CD4-positive, alpha-beta T cell treated with Interleukin-1 beta for 1 hour (primary cell): ENCODE measurements at regions not wholly inside any gene's neighbourhood (a gene's known extent, or its start where the extent isn't known, plus 50 kb on each side); places are given as distances from the start of the nearest gene placed in this dataset.

Experiments
- DNase-seq, 2 donors: peaks; one replicate each; pipeline ENCODE4 v3.0.0-alpha.2; 2020 to 2022

- DNase-seq, result no peak
Measured at GRCh38 chr13:44229371-44230030, 144.1 kb upstream of the SERP2 start.

DNA sequence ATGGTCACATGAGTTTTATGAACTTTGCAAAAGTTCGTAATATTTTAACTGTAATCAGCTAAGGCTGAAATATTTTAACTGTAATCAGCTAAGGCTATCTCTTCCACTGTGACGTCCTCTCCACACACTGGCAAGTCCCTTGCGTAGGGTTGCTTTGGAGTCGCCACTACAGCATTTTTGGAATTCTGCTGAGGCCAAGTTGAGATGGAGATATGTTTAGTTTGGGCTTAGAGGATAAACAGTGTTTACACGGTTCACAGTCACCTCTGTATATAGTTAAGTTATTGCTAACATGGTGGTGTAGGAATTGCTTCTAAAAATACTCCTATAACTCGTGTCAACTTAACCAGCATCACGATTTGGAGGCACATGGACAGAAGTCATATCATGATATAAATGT lies 143.6 kb upstream of the SERP2 start:
- DNase-seq, result no peak

- DNase-seq, result no peak
Measured at GRCh38 chr13:44230736-44231135, 142.9 kb upstream of the SERP2 start.

DNA sequence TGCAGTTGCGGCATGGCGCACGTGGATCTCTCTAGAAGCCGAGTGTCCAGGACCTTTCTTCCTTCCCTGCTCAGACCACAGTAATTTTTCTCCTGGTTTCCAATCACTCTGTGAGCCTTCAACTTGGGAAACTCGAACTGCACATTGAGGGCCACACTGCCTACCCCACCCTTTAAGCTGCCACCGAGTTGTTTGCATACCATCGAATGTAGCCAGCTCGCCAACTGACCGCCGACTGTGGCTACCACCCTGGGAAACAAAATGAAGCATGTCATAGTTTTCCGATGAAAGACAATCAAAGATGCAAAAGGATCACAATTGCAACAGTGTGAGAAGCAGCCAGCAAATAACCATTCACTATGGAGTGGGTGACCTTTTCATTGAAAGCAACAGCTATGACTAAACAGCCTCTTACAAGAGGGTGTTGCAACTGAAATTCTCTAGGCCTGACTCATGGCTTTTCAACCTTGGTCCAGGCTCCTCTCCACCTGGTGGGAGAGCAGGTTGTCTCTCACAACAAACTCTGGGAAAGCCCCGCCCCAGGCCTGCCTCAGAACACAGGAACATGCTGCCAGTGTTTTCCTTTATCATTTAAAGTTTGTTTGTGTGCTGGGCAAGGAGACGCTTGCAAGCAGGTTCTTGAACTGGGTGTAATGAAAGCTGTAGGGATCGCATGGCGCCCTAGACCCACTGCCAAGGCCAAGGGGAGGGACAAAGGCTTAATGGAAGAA lies 141.7 kb upstream of the SERP2 start:
- DNase-seq, result no peak

GRCh38 chr13:44232774-44233173 lies 140.8 kb upstream of the SERP2 start:
- DNase-seq, result no peak

DNA sequence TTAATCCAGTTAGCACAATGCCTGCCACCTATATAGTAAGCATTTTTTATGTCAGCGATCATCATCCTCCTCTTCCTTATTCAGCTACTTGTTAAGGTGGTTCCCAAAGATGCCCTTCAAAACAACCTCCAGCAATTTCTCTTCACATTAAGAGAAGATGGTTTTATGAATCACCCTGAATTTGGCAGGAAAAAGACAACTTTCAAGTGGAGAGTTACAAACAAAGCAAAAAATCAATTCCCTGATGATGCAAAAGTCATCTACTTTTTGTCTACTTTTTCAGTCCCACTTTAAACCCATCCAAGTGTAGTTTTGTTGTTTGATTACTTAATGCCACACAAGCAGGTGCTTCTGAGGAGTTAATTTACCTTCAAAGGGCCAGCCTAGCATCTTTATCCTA lies 139.1 kb upstream of the SERP2 start:
- DNase-seq, result no peak

- DNase-seq, result no peak
Measured at GRCh38 chr13:44236370-44236769, 137.3 kb upstream of the SERP2 start.

DNA sequence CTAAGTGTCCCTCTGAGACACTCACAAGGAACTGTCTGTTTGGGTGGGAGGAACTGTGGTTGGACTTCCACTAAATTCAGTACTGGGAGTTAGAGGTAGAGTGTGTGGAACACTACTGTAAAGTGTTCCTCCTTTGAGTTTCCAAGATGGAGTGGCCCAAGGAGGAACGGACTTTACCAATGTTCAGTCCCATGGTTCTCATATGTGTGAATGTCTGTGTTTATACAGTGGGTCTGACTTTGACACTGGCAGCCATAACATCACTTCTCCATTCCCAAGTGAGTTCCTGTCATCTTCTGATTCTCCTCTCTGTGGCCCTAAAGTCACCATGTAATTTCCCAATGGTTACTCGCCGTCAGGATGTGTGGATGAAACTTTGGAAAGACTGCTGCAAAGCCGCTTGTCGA lies 136.8 kb upstream of the SERP2 start:
- DNase-seq, result no peak

DNA sequence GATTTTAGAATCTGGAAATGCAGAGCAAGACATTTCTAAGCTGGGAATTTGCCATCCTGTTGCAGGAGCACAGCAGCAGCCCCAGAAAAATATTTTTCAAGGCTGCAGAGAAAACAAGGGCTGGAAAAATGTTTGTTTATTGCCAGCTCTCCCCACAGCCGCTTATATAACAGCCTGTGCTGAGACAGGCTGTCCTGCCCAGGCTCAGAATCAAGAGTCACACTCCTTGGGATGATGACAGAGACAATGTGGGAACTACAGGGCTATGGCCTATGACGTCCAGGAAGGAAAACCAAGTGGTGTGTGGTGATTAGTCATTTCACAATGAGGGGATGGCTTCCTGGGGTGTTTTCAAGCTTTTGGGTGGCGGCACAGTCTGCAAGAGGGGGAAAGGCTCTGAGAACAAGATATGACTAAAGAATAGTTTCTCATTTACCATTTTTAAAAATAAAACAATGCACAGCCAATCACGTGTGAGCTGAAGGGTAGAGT lies 136.3 kb upstream of the SERP2 start:
- DNase-seq, result peak in 1 of 2 donors; percentile 67

- DNase-seq, result no peak
Measured at GRCh38 chr13:44237881-44238421, 135.7 kb upstream of the SERP2 start.

GRCh38 chr13:44240611-44241145 lies 132.9 kb upstream of the SERP2 start:
- DNase-seq, result no peak

GRCh38 chr13:44241638-44242037 lies 132.0 kb upstream of the SERP2 start:
- DNase-seq, result no peak

- no peak for DNase-seq
Measured at GRCh38 chr13:44242766-44243165, 130.9 kb upstream of the SERP2 start.

GRCh38 chr13:44243198-44243857 lies 130.3 kb upstream of the SERP2 start:
- DNase-seq, result peak; percentile 10 to 57

DNA sequence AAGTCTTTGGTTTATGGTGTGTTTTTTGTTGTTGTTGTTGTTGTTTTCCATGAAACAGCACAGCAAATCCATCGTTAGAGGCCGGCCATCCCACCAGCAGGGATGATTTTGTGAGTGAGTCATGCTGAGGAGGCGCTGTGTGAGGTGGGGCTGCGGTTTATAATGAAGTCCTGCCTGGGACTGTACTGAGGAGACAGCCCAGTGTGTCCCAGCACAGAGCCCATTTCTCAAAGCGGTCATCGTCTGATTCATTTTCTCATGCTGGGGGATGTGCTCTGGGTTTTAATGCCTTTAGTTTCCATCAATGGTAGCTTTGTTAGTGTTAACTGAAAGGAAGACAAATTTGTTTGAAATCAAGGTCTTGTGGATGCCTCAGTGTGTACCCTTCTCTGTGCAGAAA lies 129.3 kb upstream of the SERP2 start:
- DNase-seq, result no peak

GRCh38 chr13:44249431-44249836 lies 124.2 kb upstream of the SERP2 start:
- no peak for DNase-seq

DNA sequence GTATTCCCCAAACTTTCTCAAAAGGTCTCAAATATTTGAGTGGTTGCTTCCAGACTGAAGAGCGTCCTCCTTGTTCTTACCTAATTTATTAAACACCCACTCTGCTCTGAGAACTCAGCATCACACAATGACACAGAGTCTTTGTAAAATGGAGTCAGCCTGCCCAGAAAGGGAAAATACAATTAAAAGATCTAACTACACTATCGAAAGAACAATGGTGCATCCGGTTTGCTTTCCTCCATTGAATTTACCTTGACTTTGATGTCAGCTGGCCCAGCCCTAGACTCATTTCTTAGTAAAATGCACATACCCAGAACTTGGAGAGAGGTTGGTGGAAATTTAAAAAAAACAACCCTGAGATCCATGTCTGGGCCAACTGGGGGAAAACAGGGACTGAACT lies 120.7 kb upstream of the SERP2 start:
- no peak for DNase-seq

GRCh38 chr13:44255771-44256364 lies 117.8 kb upstream of the SERP2 start:
- DNase-seq, result no peak

DNA sequence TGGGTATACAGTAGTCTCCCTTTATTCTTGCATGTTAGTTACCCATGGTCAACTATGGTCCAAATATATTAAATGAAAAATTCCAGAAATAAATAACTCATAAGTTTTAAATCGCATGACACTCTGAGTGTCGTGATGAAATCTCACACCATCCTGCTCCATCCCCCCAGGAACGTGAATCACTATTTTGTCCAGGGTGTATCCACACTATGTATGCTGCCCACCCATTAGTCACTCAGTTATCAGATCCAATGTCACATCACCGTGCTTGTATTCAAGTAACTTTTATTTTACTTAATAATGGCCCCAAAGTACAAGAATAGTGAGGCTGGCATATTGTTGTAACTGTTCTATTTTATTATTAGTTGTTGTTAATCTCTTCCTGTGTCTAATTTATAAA lies 115.8 kb upstream of the SERP2 start:
- no peak for DNase-seq

DNA sequence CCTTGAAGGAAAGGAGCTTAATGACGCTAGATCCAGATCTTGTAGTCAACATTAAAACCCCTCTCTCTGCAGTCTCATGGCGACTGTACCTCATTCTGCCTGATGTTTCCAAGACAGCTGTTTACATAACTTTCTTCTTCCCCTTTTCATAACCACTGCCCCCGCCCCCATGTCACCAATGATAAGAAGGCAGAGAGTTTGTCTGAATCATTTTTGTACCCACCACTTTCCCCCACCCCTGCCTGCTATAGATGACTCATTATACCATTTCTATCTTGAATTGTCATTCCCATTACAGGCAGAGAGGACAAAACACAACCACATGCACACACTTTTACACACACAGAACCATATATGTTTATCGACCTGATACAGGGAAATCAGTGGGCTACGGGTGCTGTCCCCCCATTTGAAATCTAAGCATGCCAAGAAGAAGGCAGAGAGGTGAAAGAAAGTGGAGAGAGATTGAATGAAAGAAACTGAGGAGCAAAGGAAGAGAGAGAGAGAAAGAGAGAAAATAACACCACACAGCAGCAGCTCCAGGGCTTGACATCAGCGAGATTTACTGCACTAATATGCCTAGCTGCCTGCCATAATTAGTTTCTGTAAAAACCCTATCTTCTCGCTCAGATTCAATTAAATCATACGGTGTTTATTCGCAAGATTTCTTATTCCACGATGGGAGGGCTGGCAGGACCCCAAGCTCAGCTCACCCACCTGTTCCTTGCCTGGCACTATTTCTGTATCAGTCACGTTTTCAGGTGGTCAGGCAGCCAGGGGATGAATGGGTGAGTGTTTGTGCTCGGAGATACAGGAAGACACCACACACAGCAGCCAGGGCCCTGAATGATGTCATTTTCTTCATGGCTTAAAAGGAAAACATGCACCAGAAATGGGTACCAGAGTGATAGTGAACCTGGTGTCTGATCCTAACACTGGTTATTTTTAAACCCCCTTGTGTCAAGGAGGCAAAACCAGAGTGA lies 114.3 kb upstream of the SERP2 start:
- DNase-seq, result peak; percentile 57 to 83

GRCh38 chr13:44260336-44260735 lies 113.3 kb upstream of the SERP2 start:
- DNase-seq, result no peak
